HG03175 (cell line): ENCODE measurements at regions not wholly inside any gene's neighbourhood (a gene's known extent, or its start where the extent isn't known, plus 50 kb on each side); places are given as distances from the start of the nearest gene placed in this dataset.
"Not testable (repeated sequence)": the region's sequence is repeated elsewhere in the genome, so short reads cannot be mapped to it uniquely, and the experiment has no call there.

Source experiments
- ATAC-seq: cut with Tn5 transposase; IDR thresholded peaks from one replicate; pipeline ENCODE4 v1.9.1; 2021; ENCODE audit warnings: mild to moderate bottlenecking, moderate library complexity; ENCODE audit not compliant: unreplicated experiment

- no peak for ATAC-seq
Measured at GRCh38 chr2:173544641-173545363, 190.1 kb downstream of the CDCA7 start.

GRCh38 chr2:173545364-173545763 lies 190.7 kb downstream of the CDCA7 start:
- no peak for ATAC-seq

DNA sequence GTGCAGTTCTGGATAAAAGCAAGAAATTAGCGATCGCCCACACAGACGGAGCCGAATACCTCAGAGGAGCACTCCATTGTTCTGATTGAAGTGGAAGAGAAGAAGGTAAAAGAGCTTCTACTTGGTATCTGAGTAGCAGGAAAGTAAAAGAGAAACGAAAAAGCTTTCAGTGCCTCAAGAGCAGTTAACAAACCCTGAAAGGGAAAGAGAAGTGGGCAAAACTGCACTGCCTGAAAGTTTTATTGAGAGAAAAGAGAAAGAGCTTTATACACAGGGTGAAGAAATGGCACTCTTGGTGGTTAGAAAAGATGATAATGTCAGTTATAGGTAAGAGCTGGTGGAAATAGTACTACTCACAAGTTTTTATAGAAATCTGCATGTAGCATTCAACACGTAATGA lies 192.8 kb downstream of the CDCA7 start:
- no peak for ATAC-seq

- no peak for ATAC-seq
Measured at GRCh38 chr2:173550143-173550542, 195.5 kb downstream of the CDCA7 start.

DNA sequence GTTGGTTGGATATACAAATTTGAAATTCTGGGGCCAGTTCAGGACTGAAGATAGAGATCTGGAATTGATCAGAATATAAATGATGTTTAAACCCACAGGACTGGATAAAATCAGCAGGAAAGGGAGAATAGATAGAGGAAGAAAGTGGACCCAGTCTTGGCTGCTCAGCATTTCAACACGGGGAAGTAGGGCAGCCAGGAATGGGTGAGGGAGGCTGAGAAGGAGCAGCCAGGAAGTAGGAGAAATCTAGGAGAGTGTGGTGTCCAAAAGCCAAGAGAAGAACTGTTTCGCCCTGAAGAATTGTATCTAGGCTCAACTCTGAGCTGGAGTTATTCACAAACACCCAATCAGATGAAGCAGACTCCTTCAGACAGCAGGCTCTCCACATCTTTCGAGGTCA lies 197.9 kb downstream of the CDCA7 start:
- ATAC-seq, result no peak

- no peak for ATAC-seq
Measured at GRCh38 chr2:173553593-173553992, 198.9 kb downstream of the CDCA7 start.

DNA sequence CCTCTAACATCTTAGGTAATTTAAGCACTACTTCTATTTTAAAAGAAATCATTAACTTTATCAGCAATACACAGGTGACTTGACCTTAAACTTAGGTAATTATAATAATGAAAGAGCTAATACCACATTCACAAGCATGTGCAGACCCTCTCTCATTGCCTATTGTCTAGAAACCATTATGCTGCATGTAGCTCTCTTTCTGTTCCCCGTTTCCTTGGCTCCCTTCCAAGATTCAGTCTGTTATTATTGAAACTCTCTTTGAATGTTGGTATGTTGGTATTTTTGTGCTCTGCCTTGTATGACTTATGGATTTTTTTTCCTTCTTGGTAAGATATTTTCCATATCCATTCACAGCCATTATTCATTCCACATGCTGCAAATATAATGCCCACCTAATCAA lies 201.2 kb downstream of the CDCA7 start:
- no peak for ATAC-seq

- no peak for ATAC-seq
Measured at GRCh38 chr2:173556816-173557215, 202.1 kb downstream of the CDCA7 start.

DNA sequence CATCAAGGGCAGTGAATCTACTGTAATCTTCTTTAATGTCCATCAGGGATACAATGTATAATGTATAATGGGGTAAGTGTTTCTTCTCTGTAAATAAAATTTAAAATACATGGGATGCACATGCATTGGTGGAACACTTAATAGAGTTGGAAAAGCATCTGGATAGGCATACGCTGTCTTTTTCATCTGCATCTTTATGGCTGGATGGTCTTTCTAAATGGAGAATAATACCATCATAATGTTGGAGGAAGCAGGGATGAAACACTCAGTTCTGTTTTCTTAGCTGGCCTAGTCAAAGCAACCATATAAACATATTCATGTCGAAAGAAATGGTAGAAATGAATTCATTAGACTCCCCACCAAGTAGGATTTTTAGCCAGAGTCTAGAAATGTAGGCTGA lies 202.8 kb downstream of the CDCA7 start:
- no peak for ATAC-seq

GRCh38 chr2:173567493-173567892 lies 212.8 kb downstream of the CDCA7 start:
- no peak for ATAC-seq

- ATAC-seq, result no peak
Measured at GRCh38 chr2:173568054-173568453, 213.4 kb downstream of the CDCA7 start.

GRCh38 chr2:173571021-173571821 lies 216.5 kb downstream of the CDCA7 start:
- no peak for ATAC-seq

DNA sequence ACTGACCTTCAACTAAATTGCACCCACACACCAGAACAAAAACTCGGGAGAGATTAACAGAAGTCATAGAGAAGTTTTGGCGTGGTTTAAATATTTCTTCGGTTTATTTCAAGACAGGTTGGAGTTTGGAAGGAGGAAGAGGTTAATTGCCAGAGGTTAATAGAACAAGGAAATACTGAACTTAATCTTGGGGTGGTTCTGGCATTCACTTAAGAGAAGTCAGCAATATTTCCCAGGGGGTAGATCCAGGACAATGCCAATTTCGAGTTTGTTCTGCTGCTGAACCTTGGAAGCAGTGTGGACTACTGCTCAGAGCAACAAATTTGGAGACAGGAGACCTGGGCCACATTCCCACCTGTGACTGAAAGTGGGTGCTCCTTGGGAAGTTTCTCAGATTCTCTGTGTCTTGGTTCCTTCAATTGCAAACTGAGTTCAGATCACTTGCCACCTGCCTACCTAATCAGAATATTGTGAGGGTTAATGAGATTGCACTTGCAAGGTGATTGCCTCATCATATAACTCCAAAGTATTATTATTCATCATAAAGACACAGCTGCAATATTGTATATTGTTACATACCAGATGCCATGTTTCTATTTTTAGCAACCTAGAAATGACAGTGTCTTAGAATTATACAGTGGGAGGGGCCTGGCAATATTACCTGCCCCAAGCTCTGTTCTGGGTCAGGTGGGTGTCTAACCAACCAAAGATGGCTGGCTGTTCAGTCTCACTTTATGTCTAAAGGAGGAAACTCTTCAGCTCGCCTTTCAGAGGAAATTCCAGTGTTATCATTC lies 217.4 kb downstream of the CDCA7 start:
- ATAC-seq, result no peak

DNA sequence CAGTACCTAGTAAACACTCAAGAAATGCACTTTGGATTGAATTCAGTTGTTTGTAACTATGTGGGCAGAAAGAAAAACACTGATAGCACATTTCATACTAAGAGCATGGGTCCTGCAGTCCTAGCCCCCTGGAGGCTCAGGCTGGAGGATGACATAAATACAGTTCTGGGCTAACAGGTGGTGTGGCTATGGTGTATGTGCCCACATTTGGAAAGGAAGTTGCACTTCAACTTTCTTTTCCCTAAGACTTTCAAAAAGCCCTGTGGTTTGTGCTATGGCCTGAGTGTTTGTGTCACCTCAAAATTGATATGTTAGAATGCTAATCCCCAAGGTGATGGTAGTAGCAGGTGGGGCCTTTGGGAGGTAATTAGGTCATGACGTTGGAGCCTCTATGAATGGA lies 218.2 kb downstream of the CDCA7 start:
- no peak for ATAC-seq

GRCh38 chr2:173573782-173574181 lies 219.1 kb downstream of the CDCA7 start:
- not testable (repeated sequence) for ATAC-seq

GRCh38 chr2:173574324-173575112 lies 219.8 kb downstream of the CDCA7 start:
- ATAC-seq, result no peak

- ATAC-seq, result no peak
Measured at GRCh38 chr2:173578404-173579107, 223.9 kb downstream of the CDCA7 start.

GRCh38 chr2:173580351-173580750 lies 225.7 kb downstream of the CDCA7 start:
- no peak for ATAC-seq

- ATAC-seq, result no peak
Measured at GRCh38 chr2:173580956-173581355, 226.3 kb downstream of the CDCA7 start.

- no peak for ATAC-seq
Measured at GRCh38 chr2:173583196-173583595, 228.5 kb downstream of the CDCA7 start.
